K562 (cell line): ENCODE measurements at regions not wholly inside any gene's neighbourhood (a gene's known extent, or its start where the extent isn't known, plus 50 kb on each side); places are given as distances from the start of the nearest gene placed in this dataset.

Experiments used
- ATAC-seq: fragments of 200-7000 bp; cut with Tn5 transposase; 3 replicates; pipeline ENCODE4 v1.9.1; 2020; ENCODE audit warnings: moderate library complexity
- BruUV-seq: library from RNA; stranded (reverse); fragments of 400-500 nt; replicated peaks from 2 replicates; lab custom pipeline; 2021; lab: Mats Ljungman, UMichigan
- CTCF ChIA-PET: fragments of 300-600 bp; formaldehyde crosslinking; extraction: SDS; loops from one replicate; lab custom pipeline; 2021; ENCODE audit warnings: low intra/inter-chr PET ratio; lab: Yijun Ruan, JAX
- POLR2A ChIA-PET: fragments of 300-600, 350-650 bp; sonication (Branson Sonifier 250); formaldehyde crosslinking; extraction: SDS; loops from one replicate; lab custom pipeline; 2021; ENCODE audit warnings: antibody characterized with exemption, inconsistent platforms; lab: Yijun Ruan, JAX
- DNase-seq, 4 experiments: peaks; one replicate each; pipeline versions ENCODE4 v3.0.0 to v3.0.0-alpha.2; 2011 to 2018; ENCODE audit warnings: low spot score in 3 of 4, mixed read lengths in 3 of 4; ENCODE audit errors: extremely low read depth in 1 of 4
- FAIRE-seq: peaks from 2 replicates; lab custom pipeline; 2011; peaks lifted over from hg19 to GRCh38; lab: Jason Lieb, UNC
- H2AFZ ChIP-seq: 2 replicates; pipeline ENCODE4 v1.6.0; 2011; ENCODE audit warnings: low read depth, low read length, control low read depth, inconsistent platforms
- H3K27ac ChIP-seq: fragments of 200-600 bp; 3 replicates; pipeline ENCODE4 v1.8.0; 2011; ENCODE audit warnings: low read depth, mild to moderate bottlenecking, control low read depth, inconsistent platforms, low read length, moderate library complexity, mixed read lengths; ENCODE audit errors: extremely low read depth
- H3K27me3 ChIP-seq, 2 experiments: fragments of 300-600 bp in 1 of 2; 2 replicates in 1 of 2; 3 replicates in 1 of 2; pipeline versions ENCODE4 v1.6.0 to v1.8.0; 2011; ENCODE audit warnings: inconsistent platforms in 2 of 2, low read length in 2 of 2, mild to moderate bottlenecking in 1 of 2, mixed read lengths in 1 of 2, moderate library complexity in 1 of 2; ENCODE audit not compliant: control insufficient read depth in 2 of 2, insufficient read depth in 2 of 2
- H3K36me3 ChIP-seq: fragments of 300-600 bp; 3 replicates; pipeline ENCODE4 v1.8.0; 2011; ENCODE audit warnings: mild to moderate bottlenecking, low read length, inconsistent platforms; ENCODE audit not compliant: control insufficient read depth, insufficient read depth
- H3K4me1 ChIP-seq, 2 experiments: fragments of 200-600 bp in 1 of 2; replicated peaks in 1 of 2; 2 replicates in 1 of 2; 3 replicates in 1 of 2; pipeline versions ENCODE4 v1.5.1 to v1.8.0; 2011; ENCODE audit warnings: inconsistent platforms in 2 of 2, low read length in 2 of 2, mild to moderate bottlenecking in 1 of 2, mixed read lengths in 1 of 2, moderate library complexity in 1 of 2; ENCODE audit not compliant: control insufficient read depth in 2 of 2, insufficient read depth in 2 of 2
- H3K4me2 ChIP-seq: 2 replicates; pipeline ENCODE4 v1.6.1; 2011; ENCODE audit warnings: low read length, control low read depth, inconsistent platforms, mixed read lengths; ENCODE audit not compliant: insufficient read depth
- H3K4me3 ChIP-seq: fragments of 200-600 bp; sonication (generic), shearing (Covaris generic); 2 replicates; pipeline ENCODE4 v1.5.1; 2016; ENCODE audit warnings: control low read depth, inconsistent platforms
- H3K79me2 ChIP-seq: fragments of 200-600 bp; 3 replicates; pipeline ENCODE4 v1.8.0; 2011; ENCODE audit warnings: low read length, inconsistent platforms; ENCODE audit not compliant: control insufficient read depth, insufficient read depth
- H3K9ac ChIP-seq, 2 experiments: 2 replicates each; pipeline versions ENCODE4 v1.6.0 to v1.6.1; 2011; ENCODE audit warnings: low read depth in 2 of 2, low read length in 2 of 2, control low read depth in 1 of 2, inconsistent platforms in 1 of 2, mild to moderate bottlenecking in 1 of 2, mixed read lengths in 1 of 2; ENCODE audit not compliant: insufficient read depth in 1 of 2
- H3K9me1 ChIP-seq: one replicate; pipeline ENCODE4 v1.6.0; 2011; ENCODE audit warnings: inconsistent platforms, mild to moderate bottlenecking, low read length, moderate library complexity; ENCODE audit not compliant: control insufficient read depth, insufficient read depth
- H3K9me3 ChIP-seq: replicated peaks from 2 replicates; pipeline ENCODE4 v1.5.1; 2011; ENCODE audit warnings: low read depth, low read length, inconsistent platforms; ENCODE audit not compliant: control insufficient read depth, insufficient read depth
- H4K20me1 ChIP-seq: replicated peaks from 2 replicates; pipeline ENCODE4 v1.6.1; 2011; ENCODE audit warnings: low read length, inconsistent platforms, mixed read lengths; ENCODE audit not compliant: control insufficient read depth, insufficient read depth
- FOSL1 ChIP-seq: fragments of 200-800 bp; sonication (Bioruptor generic); conservative IDR thresholded peaks from 2 replicates; pipeline ENCODE4 v1.6.1; 2016; ENCODE audit warnings: missing genetic modification characterization, missing compliant biosample characterization
- WGBS: fragments of 100-300 bp; shearing (Covaris generic); methylation state at CpG from one replicate; pipeline ENCODE4 v1.1.6; 2016; ENCODE audit warnings: low coverage, mixed read lengths; ENCODE audit not compliant: insufficient coverage; ENCODE audit errors: missing lambda C conversion rate; 5-methylcytosine and 5-hydroxymethylcytosine counted together
- in situ Hi-C: fragments of 300-500 bp; cut with MboI; formaldehyde crosslinking; loops from 4 replicates; pipeline ENCODE4 v1.15.0; 2018; ENCODE audit warnings: inconsistent platforms, mixed read lengths
- intact Hi-C: fragments of 100-400 bp; cut with micrococcal nuclease; formaldehyde crosslinking; loops from 2 replicates; pipeline ENCODE4 v1.14.2; 2022
- TF ChIP-seq, protein P1 (sequence below): fragments of 150-350 bp; IDR thresholded peaks from 2 replicates; pipeline ENCODE4 v1.6.1; 2014; ENCODE audit warnings: low read depth, mild to moderate bottlenecking, low read length, borderline replicate concordance

- H3K4me1 ChIP-seq, result no peaks in the 10 kb centered on the region
- DNase-seq (peak in 1 of 4 experiments; percentile 5), FAIRE-seq (peak; percentile 15), ATAC-seq (no peak)
- no peak overlapping the region for H2AFZ ChIP-seq
- H3K27ac ChIP-seq, result no peak overlapping the region
- BruUV-seq, result no TSS peak
- no peaks in the 10 kb centered on the region for H3K9me1 ChIP-seq
- in situ Hi-C loops (no loop called here), intact Hi-C loops (no loop called here)
- H3K4me2 ChIP-seq, result no peak overlapping the region
- H3K36me3 ChIP-seq, result no peaks in the 10 kb centered on the region
- no peak overlapping the region for H3K9ac ChIP-seq
- no peaks in the 10 kb centered on the region for H4K20me1 ChIP-seq
- POLR2A ChIA-PET, result interaction anchor here (0.6 kb wide), 2 partner anchors 11 to 264 kb away, joined by 3 read pairs; no protein-coding TSS in a partner anchor
- 9% methylated on average over 4 of the region's 4 CpGs for WGBS
- TF ChIP-seq, protein P1, sequence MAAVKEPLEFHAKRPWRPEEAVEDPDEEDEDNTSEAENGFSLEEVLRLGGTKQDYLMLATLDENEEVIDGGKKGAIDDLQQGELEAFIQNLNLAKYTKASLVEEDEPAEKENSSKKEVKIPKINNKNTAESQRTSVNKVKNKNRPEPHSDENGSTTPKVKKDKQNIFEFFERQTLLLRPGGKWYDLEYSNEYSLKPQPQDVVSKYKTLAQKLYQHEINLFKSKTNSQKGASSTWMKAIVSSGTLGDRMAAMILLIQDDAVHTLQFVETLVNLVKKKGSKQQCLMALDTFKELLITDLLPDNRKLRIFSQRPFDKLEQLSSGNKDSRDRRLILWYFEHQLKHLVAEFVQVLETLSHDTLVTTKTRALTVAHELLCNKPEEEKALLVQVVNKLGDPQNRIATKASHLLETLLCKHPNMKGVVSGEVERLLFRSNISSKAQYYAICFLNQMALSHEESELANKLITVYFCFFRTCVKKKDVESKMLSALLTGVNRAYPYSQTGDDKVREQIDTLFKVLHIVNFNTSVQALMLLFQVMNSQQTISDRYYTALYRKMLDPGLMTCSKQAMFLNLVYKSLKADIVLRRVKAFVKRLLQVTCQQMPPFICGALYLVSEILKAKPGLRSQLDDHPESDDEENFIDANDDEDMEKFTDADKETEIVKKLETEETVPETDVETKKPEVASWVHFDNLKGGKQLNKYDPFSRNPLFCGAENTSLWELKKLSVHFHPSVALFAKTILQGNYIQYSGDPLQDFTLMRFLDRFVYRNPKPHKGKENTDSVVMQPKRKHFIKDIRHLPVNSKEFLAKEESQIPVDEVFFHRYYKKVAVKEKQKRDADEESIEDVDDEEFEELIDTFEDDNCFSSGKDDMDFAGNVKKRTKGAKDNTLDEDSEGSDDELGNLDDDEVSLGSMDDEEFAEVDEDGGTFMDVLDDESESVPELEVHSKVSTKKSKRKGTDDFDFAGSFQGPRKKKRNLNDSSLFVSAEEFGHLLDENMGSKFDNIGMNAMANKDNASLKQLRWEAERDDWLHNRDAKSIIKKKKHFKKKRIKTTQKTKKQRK, result no peak
- TF ChIP-seq FOSL1, result peak; percentile 52; the same call in 1 of the 2 replicates
- CTCF ChIA-PET, result no interaction called here
- no peaks in the 10 kb centered on the region for H3K9me3 ChIP-seq
- no peak overlapping the region for H3K4me3 ChIP-seq
- H3K27me3 ChIP-seq, result peaks cover 3 to 5% of the 10 kb centered on the region in 2 experiments; a peak in 2 of 5 replicates
- H3K79me2 ChIP-seq, result no peaks in the 10 kb centered on the region
These were observed 70.0 kb downstream of the LMO4 start for GRCh38 chr1:87398641-87399040.
